Liver (tissue), 8 donors: ENCODE measurements at regions not wholly inside any gene's neighbourhood (a gene's known extent, or its start where the extent isn't known, plus 50 kb on each side); places are given as distances from the start of the nearest gene placed in this dataset.

Experiments used
- DNase-seq: peaks from one replicate; pipeline ENCODE4 v3.0.0-alpha.2; 2017; ENCODE audit warnings: low spot score
- H3K27ac ChIP-seq, 2 donors: one replicate each; pipeline ENCODE4 v1.7.0; 2013; ENCODE audit warnings: inconsistent platforms in 2 of 2, low read length in 2 of 2, control low read depth in 1 of 2, low read depth in 1 of 2, mild to moderate bottlenecking in 1 of 2
- H3K27me3 ChIP-seq, 4 donors: one replicate each; pipeline versions ENCODE4 v1.6.1 to v1.7.0; 2013; ENCODE audit warnings: low read length in 3 of 4, inconsistent platforms in 1 of 4, mild to moderate bottlenecking in 1 of 4, moderate library complexity in 1 of 4; ENCODE audit not compliant: control insufficient read depth in 4 of 4, insufficient read depth in 4 of 4
- H3K36me3 ChIP-seq, 4 donors: one replicate each; pipeline versions ENCODE4 v1.6.1 to v1.7.0; 2013; ENCODE audit warnings: low read length in 3 of 4, mild to moderate bottlenecking in 3 of 4, low read depth in 1 of 4, moderate library complexity in 1 of 4; ENCODE audit not compliant: control insufficient read depth in 4 of 4, insufficient read depth in 3 of 4
- H3K4me1 ChIP-seq, 4 donors: one replicate each; pipeline versions ENCODE4 v1.6.1 to v1.7.0; 2013; ENCODE audit warnings: low read length in 3 of 4, mild to moderate bottlenecking in 3 of 4, moderate library complexity in 1 of 4; ENCODE audit not compliant: control insufficient read depth in 4 of 4, insufficient read depth in 4 of 4
- H3K4me3 ChIP-seq, 3 donors: one replicate each; pipeline versions ENCODE4 v1.6.1 to v1.7.0; 2013; ENCODE audit warnings: low read length in 3 of 3, control low read depth in 1 of 3, low read depth in 1 of 3, mild to moderate bottlenecking in 1 of 3
- H3K9ac ChIP-seq, 2 donors: one replicate each; pipeline ENCODE4 v1.7.0; 2013; ENCODE audit warnings: low read length in 2 of 2, mild to moderate bottlenecking in 2 of 2, moderate library complexity in 2 of 2, control low read depth in 1 of 2, low read depth in 1 of 2
- H3K9me3 ChIP-seq, 4 donors: one replicate each; pipeline versions ENCODE4 v1.6.1 to v1.7.0; 2013; ENCODE audit warnings: low read length in 3 of 4; ENCODE audit not compliant: control insufficient read depth in 4 of 4
- ATF3 ChIP-seq: IDR thresholded peaks from 2 replicates; pipeline ENCODE4 v1.6.1; 2016; ENCODE audit warnings: antibody characterized with exemption
- CTCF ChIP-seq: fragments of 150-350 bp; IDR thresholded peaks from 2 replicates; pipeline ENCODE4 v1.5.1; 2017; ENCODE audit warnings: improper control_type of control experiment, low read depth, low read length; ENCODE audit not compliant: missing input control
- EGR1 ChIP-seq, 2 donors: IDR thresholded peaks; 2 replicates each; pipeline ENCODE4 v1.6.1; 2016 to 2018; ENCODE audit warnings: antibody characterized with exemption in 2 of 2, low read depth in 2 of 2
- FOXA1 ChIP-seq: IDR thresholded peaks from 2 replicates; pipeline ENCODE4 v1.6.1; 2016; ENCODE audit warnings: antibody characterized with exemption
- FOXA2 ChIP-seq: IDR thresholded peaks from 2 replicates; pipeline ENCODE4 v1.6.1; 2016; ENCODE audit warnings: antibody characterized with exemption
- GABPA ChIP-seq, 2 donors: IDR thresholded peaks in 1 of 2; conservative IDR thresholded peaks in 1 of 2; 2 replicates each; pipeline ENCODE4 v1.6.1; 2016; ENCODE audit warnings: antibody characterized with exemption in 2 of 2, mild to moderate bottlenecking in 1 of 2, moderate library complexity in 1 of 2
- HNF4A ChIP-seq, 2 donors: conservative IDR thresholded peaks; 2 replicates each; pipeline ENCODE4 v1.6.1; 2016; ENCODE audit warnings: antibody characterized with exemption in 2 of 2, mild to moderate bottlenecking in 2 of 2
- HNF4G ChIP-seq: IDR thresholded peaks from 2 replicates; pipeline ENCODE4 v1.6.1; 2016; ENCODE audit warnings: antibody characterized with exemption
- JUND ChIP-seq, 2 donors: IDR thresholded peaks; 2 replicates each; pipeline ENCODE4 v1.6.1; 2016; ENCODE audit warnings: antibody characterized with exemption in 2 of 2
- NR2F2 ChIP-seq: IDR thresholded peaks from 2 replicates; pipeline ENCODE4 v1.6.1; 2016; ENCODE audit warnings: antibody characterized with exemption
- RAD21 ChIP-seq, 2 donors: IDR thresholded peaks; 2 replicates each; pipeline ENCODE4 v1.6.1; 2016; ENCODE audit warnings: antibody characterized with exemption in 2 of 2, mild to moderate bottlenecking in 2 of 2
- REST ChIP-seq: IDR thresholded peaks from 2 replicates; pipeline ENCODE4 v1.6.1; 2016; ENCODE audit warnings: antibody characterized with exemption, mild to moderate bottlenecking
- RXRA ChIP-seq, 2 donors: IDR thresholded peaks; 2 replicates each; pipeline ENCODE4 v1.6.1; 2017 to 2018; ENCODE audit warnings: antibody characterized with exemption in 2 of 2, mild to moderate bottlenecking in 1 of 2
- SP1 ChIP-seq: IDR thresholded peaks from 2 replicates; pipeline ENCODE4 v1.6.1; 2018; ENCODE audit warnings: antibody characterized with exemption, mild to moderate bottlenecking
- TAF1 ChIP-seq: conservative IDR thresholded peaks from 2 replicates; pipeline ENCODE4 v1.6.1; 2016; ENCODE audit warnings: antibody characterized with exemption, mild to moderate bottlenecking
- YY1 ChIP-seq: IDR thresholded peaks from 2 replicates; pipeline ENCODE4 v1.6.1; 2016; ENCODE audit warnings: antibody characterized with exemption, mild to moderate bottlenecking
- WGBS: extraction: QIAGEN DNeasy Blood & Tissue Kit; methylation state at CpG from one replicate; pipeline ENCODE4 v1.1.7; 2013; 5-methylcytosine and 5-hydroxymethylcytosine counted together
- TF ChIP-seq, protein P1 (sequence below): IDR thresholded peaks from 2 replicates; pipeline ENCODE4 v1.6.1; 2016; ENCODE audit warnings: antibody characterized with exemption
- TF ChIP-seq, protein P2 (sequence below): IDR thresholded peaks from 2 replicates; pipeline ENCODE4 v1.6.1; 2016; ENCODE audit warnings: antibody characterized with exemption
- donor health status: healthy.
- donor health status: healthy.
- donor health status: healthy.
- donor health status: healthy.
- donor health status: healthy.

DNA sequence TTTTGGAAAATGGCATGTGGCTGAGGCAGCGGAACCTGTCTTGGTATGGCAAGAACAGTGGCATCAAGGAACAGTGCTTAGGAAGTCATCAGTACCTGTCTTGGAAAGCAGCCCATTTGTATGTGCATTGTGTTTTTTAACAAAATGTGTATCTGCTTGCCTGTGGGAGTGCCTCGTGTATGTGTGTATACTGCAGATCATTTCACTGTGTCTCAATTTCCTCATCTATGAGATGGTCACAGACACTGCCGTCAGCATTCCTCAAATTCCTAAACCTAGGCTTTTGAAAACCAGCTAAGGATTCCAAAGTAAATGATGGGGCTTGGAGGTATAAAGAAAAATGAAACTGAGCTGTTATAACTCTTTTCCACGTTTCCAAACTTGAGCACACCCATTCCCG is 441.3 kb downstream of the RND3 start:
- H3K36me3 ChIP-seq, result no peaks in the 10 kb centered on the region
- TF ChIP-seq HNF4G, result no peak
- TF ChIP-seq RXRA (IDR thresholded peaks at IDR 0.05), result no peak
- TF ChIP-seq, protein P1, sequence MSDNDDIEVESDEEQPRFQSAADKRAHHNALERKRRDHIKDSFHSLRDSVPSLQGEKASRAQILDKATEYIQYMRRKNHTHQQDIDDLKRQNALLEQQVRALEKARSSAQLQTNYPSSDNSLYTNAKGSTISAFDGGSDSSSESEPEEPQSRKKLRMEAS, result no peak
- TF ChIP-seq JUND (IDR thresholded peaks at IDR 0.05), result no peak
- TF ChIP-seq FOXA2, result no peak
- no peak for TF ChIP-seq REST
- no peak for TF ChIP-seq EGR1 (IDR thresholded peaks at IDR 0.05; ENCODE audit: low read depth in 2 of 2)
- TF ChIP-seq NR2F2, result no peak
- TF ChIP-seq YY1, result no peak
- no peak for TF ChIP-seq SP1
- no peak for TF ChIP-seq GABPA (IDR thresholded peaks at IDR 0.05 in 1 of 2, conservative IDR thresholded peaks at IDR 0.05 in 1 of 2)
- TF ChIP-seq TAF1, result no peak
- no peak for TF ChIP-seq CTCF
- TF ChIP-seq, protein P2, sequence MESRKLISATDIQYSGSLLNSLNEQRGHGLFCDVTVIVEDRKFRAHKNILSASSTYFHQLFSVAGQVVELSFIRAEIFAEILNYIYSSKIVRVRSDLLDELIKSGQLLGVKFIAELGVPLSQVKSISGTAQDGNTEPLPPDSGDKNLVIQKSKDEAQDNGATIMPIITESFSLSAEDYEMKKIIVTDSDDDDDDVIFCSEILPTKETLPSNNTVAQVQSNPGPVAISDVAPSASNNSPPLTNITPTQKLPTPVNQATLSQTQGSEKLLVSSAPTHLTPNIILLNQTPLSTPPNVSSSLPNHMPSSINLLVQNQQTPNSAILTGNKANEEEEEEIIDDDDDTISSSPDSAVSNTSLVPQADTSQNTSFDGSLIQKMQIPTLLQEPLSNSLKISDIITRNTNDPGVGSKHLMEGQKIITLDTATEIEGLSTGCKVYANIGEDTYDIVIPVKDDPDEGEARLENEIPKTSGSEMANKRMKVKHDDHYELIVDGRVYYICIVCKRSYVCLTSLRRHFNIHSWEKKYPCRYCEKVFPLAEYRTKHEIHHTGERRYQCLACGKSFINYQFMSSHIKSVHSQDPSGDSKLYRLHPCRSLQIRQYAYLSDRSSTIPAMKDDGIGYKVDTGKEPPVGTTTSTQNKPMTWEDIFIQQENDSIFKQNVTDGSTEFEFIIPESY, result no peak
- TF ChIP-seq RAD21 (IDR thresholded peaks at IDR 0.05), result no peak
- no peak for TF ChIP-seq ATF3
- TF ChIP-seq FOXA1, result no peak
- no peak for TF ChIP-seq HNF4A (conservative IDR thresholded peaks at IDR 0.05)
- no peak overlapping the region for H3K27ac ChIP-seq

More for the DNA sequence above, 441.3 kb downstream of the RND3 start:
- DNase-seq, result no peak
- Histone ChIP-seq H3K9ac (no peak overlapping the region), H3K4me3 (no peak overlapping the region), H3K4me1 (no peaks in the 10 kb centered on the region), H3K27me3 (no peaks in the 10 kb centered on the region), H3K9me3 (no peaks in the 10 kb centered on the region)
- 80% methylated on average over 5 of the region's 5 CpGs for WGBS
